Thoracic aorta (tissue), 2 donors: ENCODE measurements at regions not wholly inside any gene's neighbourhood (a gene's known extent, or its start where the extent isn't known, plus 50 kb on each side); places are given as distances from the start of the nearest gene placed in this dataset.

Source experiments
- ATAC-seq: fragments of 150-250 bp; one replicate; pipeline ENCODE4 v1.8.0; 2017; ENCODE audit warnings: low read depth; ENCODE audit not compliant: insufficient number of reproducible peaks, low FRiP score
- DNase-seq: peaks from one replicate; pipeline ENCODE4 v3.0.0-alpha.2; 2020; ENCODE audit warnings: low spot score
- H3K27ac ChIP-seq, 2 donors: fragments of 200-600 bp; sonication (generic); 1 replicate in 1 of 2; 2 replicates in 1 of 2; pipeline ENCODE4 v1.5.1; 2016; ENCODE audit warnings: mild to moderate bottlenecking in 2 of 2, moderate library complexity in 2 of 2
- H3K27me3 ChIP-seq: fragments of 200-600 bp; sonication (generic); replicated peaks from 2 replicates; pipeline ENCODE4 v1.6.0; 2016; ENCODE audit warnings: mild to moderate bottlenecking; ENCODE audit not compliant: insufficient read depth
- H3K36me3 ChIP-seq: fragments of 200-600 bp; sonication (generic); one replicate; pipeline ENCODE4 v1.5.1; 2016
- H3K4me1 ChIP-seq, 2 donors: fragments of 200-600 bp; sonication (generic); 1 replicate in 1 of 2; 2 replicates in 1 of 2; pipeline versions ENCODE4 v1.5.1 to v1.6.0; 2016; ENCODE audit warnings: low read depth in 2 of 2, mild to moderate bottlenecking in 1 of 2; ENCODE audit not compliant: control insufficient read depth in 1 of 2
- H3K4me3 ChIP-seq: fragments of 200-600 bp; sonication (generic); 2 replicates; pipeline ENCODE4 v1.5.1; 2016; ENCODE audit warnings: mild to moderate bottlenecking
- H3K9me3 ChIP-seq: fragments of 200-600 bp; sonication (generic); 2 replicates; pipeline ENCODE4 v1.5.1; 2016
- CTCF ChIP-seq: fragments of 200-600 bp; sonication (generic); IDR thresholded peaks from one replicate; pipeline ENCODE4 v1.5.1; 2019; ENCODE audit warnings: antibody characterized with exemption

- Histone ChIP-seq H3K36me3 (no peaks in the 10 kb centered on the region), H3K27me3 (no peaks in the 10 kb centered on the region), H3K27ac (no peak overlapping the region), H3K9me3 (no peaks in the 10 kb centered on the region), H3K4me1 (peaks cover 0 to 20% of the 10 kb centered on the region in 2 donors), H3K4me3 (no peak overlapping the region)
- TF ChIP-seq CTCF = no peak
- ATAC-seq = no peak
- no peak for DNase-seq
Measured at GRCh38 chr1:95957748-95958147, 723.7 kb downstream of the RWDD3 start.

DNA sequence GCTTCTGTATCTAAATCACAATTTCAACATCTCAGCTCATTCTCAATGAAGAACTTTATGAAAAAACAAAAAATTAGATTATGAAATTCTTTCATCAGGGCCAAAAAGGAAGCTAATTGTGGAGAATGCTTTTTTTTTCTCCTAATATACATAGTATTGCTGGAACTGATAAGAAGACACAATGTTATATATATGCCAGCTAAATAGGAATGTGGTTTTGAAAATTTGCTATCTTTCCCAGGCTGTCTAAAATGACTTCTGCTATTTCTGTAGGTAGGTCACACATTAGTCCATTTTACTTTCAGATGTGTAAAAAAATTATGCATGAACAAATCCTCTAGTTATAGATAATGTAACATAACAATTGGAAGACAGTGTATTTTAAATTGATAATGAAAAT is 732.9 kb downstream of the RWDD3 start:
- no peaks in the 10 kb centered on the region for H3K4me1 ChIP-seq
- H3K9me3 ChIP-seq = no peaks in the 10 kb centered on the region
- H3K27ac ChIP-seq = no peak overlapping the region
- no peak overlapping the region for H3K4me3 ChIP-seq
- ATAC-seq (no peak), DNase-seq (no peak)
- no peaks in the 10 kb centered on the region for H3K27me3 ChIP-seq
- no peak for TF ChIP-seq CTCF
- no peaks in the 10 kb centered on the region for H3K36me3 ChIP-seq

GRCh38 chr1:95974586-95974985 is 740.6 kb downstream of the RWDD3 start:
- no peaks in the 10 kb centered on the region for H3K4me1 ChIP-seq
- H3K27me3 ChIP-seq = no peaks in the 10 kb centered on the region
- TF ChIP-seq CTCF = no peak
- no peaks in the 10 kb centered on the region for H3K36me3 ChIP-seq
- DNase-seq (no peak), ATAC-seq (no peak)
- no peak overlapping the region for H3K4me3 ChIP-seq
- no peaks in the 10 kb centered on the region for H3K9me3 ChIP-seq
- no peak overlapping the region for H3K27ac ChIP-seq

GRCh38 chr1:95982711-95983110 is 738.9 kb upstream of the PTBP2 start:
- TF ChIP-seq CTCF = no peak
- DNase-seq (no peak), ATAC-seq (no peak)
- Histone ChIP-seq H3K36me3 (no peaks in the 10 kb centered on the region), H3K27ac (no peak overlapping the region), H3K4me1 (no peaks in the 10 kb centered on the region), H3K4me3 (no peak overlapping the region), H3K27me3 (no peaks in the 10 kb centered on the region), H3K9me3 (no peaks in the 10 kb centered on the region)

- no peak overlapping the region for H3K27ac ChIP-seq
- H3K4me3 ChIP-seq = no peak overlapping the region
- H3K36me3 ChIP-seq = no peaks in the 10 kb centered on the region
- DNase-seq = no peak
- no peak for TF ChIP-seq CTCF
- ATAC-seq = no peak
- no peaks in the 10 kb centered on the region for H3K27me3 ChIP-seq
- H3K4me1 ChIP-seq = no peaks in the 10 kb centered on the region
- H3K9me3 ChIP-seq = no peaks in the 10 kb centered on the region
Measured at GRCh38 chr1:95983831-95984230, 737.8 kb upstream of the PTBP2 start.
